ENCODE measurements at regions not wholly inside any gene's neighbourhood (a gene's known extent, or its start where the extent isn't known, plus 50 kb on each side); places are given as distances from the start of the nearest gene placed in this dataset.
"Not testable (repeated sequence)": the region's sequence is repeated elsewhere in the genome, so short reads cannot be mapped to it uniquely, and the experiment has no call there.

DNA sequence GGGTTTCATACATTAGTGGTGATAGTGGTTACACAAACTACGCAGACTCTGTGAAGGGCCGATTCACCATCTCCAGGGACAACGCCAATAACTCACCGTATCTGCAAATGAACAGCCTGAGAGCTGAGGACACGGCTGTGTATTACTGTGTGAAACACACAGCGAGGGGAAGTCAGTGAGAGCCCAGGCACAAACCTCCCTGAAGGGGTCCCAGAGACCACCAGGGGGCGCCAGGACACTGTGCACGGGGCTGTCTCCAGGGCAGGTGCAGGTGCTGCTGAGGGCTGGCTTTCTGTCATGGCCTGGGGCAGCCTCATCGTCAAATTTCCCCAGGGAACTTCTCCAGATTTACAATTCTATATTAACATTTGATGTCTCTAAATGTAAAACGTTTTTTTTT, 184.6 kb upstream of the TP53TG3C start:
- H3K14ac ChIP-seq (ENCODE audit: insufficient read length); H2BK15ac ChIP-seq (ENCODE audit: low read length); H2AK5ac ChIP-seq (ENCODE audit: low read depth, low read length); H4K91ac ChIP-seq (replicated peaks; ENCODE audit: insufficient read length, low read length); CTCF ChIA-PET (ENCODE audit: partially characterized antibody); H2BK20ac ChIP-seq (ENCODE audit: low read length); FAIRE-seq; H2AFZ ChIP-seq (ENCODE audit: low read length); H3K23ac ChIP-seq (ENCODE audit: insufficient read length); H3K4ac ChIP-seq (replicated peaks; ENCODE audit: insufficient read length, low read depth, low read length); H3K56ac ChIP-seq (replicated peaks; ENCODE audit: insufficient read length, low read depth, low read length); H2BK120ac ChIP-seq (replicated peaks; ENCODE audit: low read depth, low read length); H3K18ac ChIP-seq (ENCODE audit: extremely low read depth, low read length); H3K9me3 ChIP-seq (ENCODE audit: insufficient read depth in 2 of 2, low read depth in 1 of 2, low read length in 1 of 2); H2BK12ac ChIP-seq (ENCODE audit: low read depth, low read length); H3K4me3 ChIP-seq (ENCODE audit: extremely low read depth in 1 of 4, insufficient read depth in 2 of 4, low read depth in 3 of 4, low read length in 4 of 4); H4K5ac ChIP-seq (ENCODE audit: insufficient read length, low read depth, low read length); H3K36me3 ChIP-seq (ENCODE audit: control insufficient read depth in 2 of 4, insufficient read depth in 4 of 4, low read length in 3 of 4); H3K4me2 ChIP-seq (ENCODE audit: insufficient read depth in 1 of 2, low read depth in 2 of 2, low read length in 2 of 2); H3K79me1 ChIP-seq (ENCODE audit: low read depth, low read length); H3K23me2 ChIP-seq (ENCODE audit: low read depth, low read length); POLR2A ChIA-PET (ENCODE audit: partially characterized antibody); H2BK5ac ChIP-seq (ENCODE audit: low read depth, low read length); H3K9ac ChIP-seq (replicated peaks in 1 of 4; ENCODE audit: extremely low read depth in 1 of 4, low read depth in 3 of 4, low read length in 3 of 4); H4K8ac ChIP-seq (ENCODE audit: extremely low read depth, insufficient read depth, low read length); H3K27ac ChIP-seq (ENCODE audit: low read depth, low read length); H3K79me2 ChIP-seq (ENCODE audit: control insufficient read depth in 1 of 2, insufficient read depth in 2 of 2, low read length in 2 of 2); H3K27me3 ChIP-seq (replicated peaks in 1 of 4; ENCODE audit: control insufficient read depth in 3 of 4, extremely low read depth in 1 of 4, insufficient read depth in 3 of 4, low read length in 3 of 4); H4K20me1 ChIP-seq (replicated peaks in 1 of 2; ENCODE audit: control insufficient read depth in 1 of 2, insufficient read depth in 2 of 2, low read length in 2 of 2); H3K4me1 ChIP-seq (replicated peaks in 1 of 4; ENCODE audit: control insufficient read depth in 3 of 4, insufficient read depth in 4 of 4, low read length in 3 of 4): not testable (repeated sequence)
- peak in 1 of 2 experiments; percentile 48 for DNase-seq (ENCODE audit: low read depth in 1 of 2, low spot score in 2 of 2)
- 82% methylated on average over 5 of the region's 10 CpGs; no CpG with 5 or more reads in 1 of the 2 experiments for WGBS, 2 experiments (ENCODE audit: extremely low coverage in 1 of 2, insufficient coverage in 1 of 2, insufficient read length in 1 of 2, insufficient replicate concordance in 2 of 2, low coverage in 1 of 2, low lambda C conversion rate in 2 of 2, missing lambda C conversion rate in 1 of 2)

DNA sequence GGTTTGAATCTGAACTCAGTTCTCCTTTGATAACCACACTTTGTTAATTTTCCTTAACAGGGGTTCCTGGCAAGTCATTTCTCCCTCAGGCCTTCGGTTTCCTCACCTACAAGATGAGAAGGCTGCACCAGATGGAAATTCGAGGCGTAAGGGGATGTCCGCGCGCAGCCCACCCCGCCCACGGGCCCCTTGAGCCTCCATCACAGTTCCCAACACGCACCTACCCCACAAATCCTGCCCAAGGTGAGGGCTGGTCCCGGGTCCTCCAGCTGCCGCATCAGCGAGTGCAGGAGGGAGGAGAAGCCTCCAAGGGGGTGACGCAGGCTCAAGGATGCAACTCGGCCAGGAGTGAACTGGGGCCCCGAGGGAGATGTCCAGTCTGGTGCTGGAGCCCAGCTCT, 166.9 kb upstream of the TP53TG3C start:
- H2BK15ac ChIP-seq (ENCODE audit: low read length); H4K20me1 ChIP-seq (replicated peaks in 1 of 2; ENCODE audit: control insufficient read depth in 1 of 2, insufficient read depth in 2 of 2, low read length in 2 of 2); H3K27me3 ChIP-seq (replicated peaks in 1 of 4; ENCODE audit: control insufficient read depth in 3 of 4, extremely low read depth in 1 of 4, insufficient read depth in 3 of 4, low read length in 3 of 4); H3K14ac ChIP-seq (ENCODE audit: insufficient read length); H3K79me2 ChIP-seq (ENCODE audit: control insufficient read depth in 1 of 2, insufficient read depth in 2 of 2, low read length in 2 of 2); H3K18ac ChIP-seq (ENCODE audit: extremely low read depth, low read length); H4K8ac ChIP-seq (ENCODE audit: extremely low read depth, insufficient read depth, low read length); H2BK12ac ChIP-seq (ENCODE audit: low read depth, low read length); H2BK5ac ChIP-seq (ENCODE audit: low read depth, low read length); H3K23me2 ChIP-seq (ENCODE audit: low read depth, low read length); H3K23ac ChIP-seq (ENCODE audit: insufficient read length); H3K36me3 ChIP-seq (ENCODE audit: control insufficient read depth in 2 of 4, insufficient read depth in 4 of 4, low read length in 3 of 4); DNase-seq (ENCODE audit: low read depth in 1 of 2, low spot score in 2 of 2); H3K27ac ChIP-seq (ENCODE audit: low read depth, low read length); CTCF ChIA-PET (ENCODE audit: partially characterized antibody); H3K79me1 ChIP-seq (ENCODE audit: low read depth, low read length); H3K4me3 ChIP-seq (ENCODE audit: extremely low read depth in 1 of 4, insufficient read depth in 2 of 4, low read depth in 3 of 4, low read length in 4 of 4); H3K56ac ChIP-seq (replicated peaks; ENCODE audit: insufficient read length, low read depth, low read length); H2BK20ac ChIP-seq (ENCODE audit: low read length); H2AFZ ChIP-seq (ENCODE audit: low read length); FAIRE-seq; H4K5ac ChIP-seq (ENCODE audit: insufficient read length, low read depth, low read length); H3K4me2 ChIP-seq (ENCODE audit: insufficient read depth in 1 of 2, low read depth in 2 of 2, low read length in 2 of 2); H3K4me1 ChIP-seq (replicated peaks in 1 of 4; ENCODE audit: control insufficient read depth in 3 of 4, insufficient read depth in 4 of 4, low read length in 3 of 4); POLR2A ChIA-PET (ENCODE audit: partially characterized antibody); H3K4ac ChIP-seq (replicated peaks; ENCODE audit: insufficient read length, low read depth, low read length); H2AK5ac ChIP-seq (ENCODE audit: low read depth, low read length); H2BK120ac ChIP-seq (replicated peaks; ENCODE audit: low read depth, low read length); H3K9ac ChIP-seq (replicated peaks in 1 of 4; ENCODE audit: extremely low read depth in 1 of 4, low read depth in 3 of 4, low read length in 3 of 4); H4K91ac ChIP-seq (replicated peaks; ENCODE audit: insufficient read length, low read length): not testable (repeated sequence)
- peaks cover 0 to 14% of the 10 kb centered on the region in 2 experiments; a peak in 1 of 4 replicates for H3K9me3 ChIP-seq (ENCODE audit: insufficient read depth in 2 of 2, low read depth in 1 of 2, low read length in 1 of 2)
- WGBS, 2 experiments (ENCODE audit: extremely low coverage in 1 of 2, insufficient coverage in 1 of 2, insufficient read length in 1 of 2, insufficient replicate concordance in 2 of 2, low coverage in 1 of 2, low lambda C conversion rate in 2 of 2, missing lambda C conversion rate in 1 of 2) = 82% methylated on average over 8 of the region's 15 CpGs; no CpG with 5 or more reads in 1 of the 2 experiments
